Activated CD4-positive, alpha-beta T cell treated with anti-CD3 and anti-CD28 coated beads, Interleukin-2, Interleukin-4, amounts not matched to agents 100 ng/mL and 50 ng/mL, durations not matched to agents 16 hours and 8 hours (primary cell): ENCODE measurements at regions not wholly inside any gene's neighbourhood (a gene's known extent, or its start where the extent isn't known, plus 50 kb on each side); places are given as distances from the start of the nearest gene placed in this dataset.
"Not testable (repeated sequence)": the region's sequence is repeated elsewhere in the genome, so short reads cannot be mapped to it uniquely, and the experiment has no call there.

Experiments
- DNase-seq: peaks from one replicate; pipeline ENCODE4 v3.0.0-alpha.2; 2020; ENCODE audit warnings: low spot score

- no peak for DNase-seq
Measured at GRCh38 chr9:88596376-88596775, 61.4 kb downstream of the NXNL2 start.

- no peak for DNase-seq
Measured at GRCh38 chr9:88604836-88605511, 70.0 kb downstream of the NXNL2 start.

DNA sequence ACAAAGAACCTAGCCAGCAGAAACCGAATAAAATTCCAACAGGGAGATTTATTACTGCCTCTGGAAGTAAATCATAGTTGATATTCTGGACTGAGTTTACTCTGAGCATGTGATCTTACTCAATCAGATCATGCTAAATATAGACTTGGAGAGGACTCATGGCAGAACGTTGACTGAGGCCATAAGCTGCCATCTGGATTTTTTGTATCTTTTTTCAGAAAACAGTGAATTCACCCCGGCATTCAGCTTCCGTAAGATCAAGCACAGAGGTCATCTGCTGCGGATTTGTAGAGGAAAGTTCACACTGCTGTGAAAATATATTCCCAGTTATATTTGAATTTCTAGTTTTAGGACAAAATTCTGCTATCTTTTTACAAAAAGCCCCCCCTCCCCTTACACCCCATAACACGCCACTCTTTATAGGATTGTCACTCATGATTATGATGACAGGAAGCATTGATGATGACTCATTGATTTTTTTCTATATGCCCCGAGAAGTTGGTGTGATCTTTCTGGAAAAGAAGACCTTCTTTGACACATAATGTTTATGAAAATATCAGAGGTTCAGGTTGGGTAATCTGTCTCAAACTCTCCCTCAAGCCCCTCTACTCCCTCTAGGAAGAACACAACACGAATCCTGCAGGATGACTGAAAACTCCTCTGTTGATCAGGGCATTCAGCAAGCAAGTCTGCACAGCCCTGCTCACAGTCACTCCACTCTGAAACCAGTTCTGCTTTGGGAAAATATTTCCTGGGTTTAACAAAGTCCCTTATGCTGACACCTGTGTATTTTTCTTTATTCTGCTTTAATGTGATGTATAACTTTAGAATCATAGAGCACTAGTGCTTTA lies 70.8 kb downstream of the NXNL2 start:
- DNase-seq: no peak

- DNase-seq: no peak
Measured at GRCh38 chr9:88614359-88614758, 79.4 kb downstream of the NXNL2 start.

GRCh38 chr9:88623698-88624097 lies 88.7 kb downstream of the NXNL2 start:
- DNase-seq: no peak

- DNase-seq: no peak
Measured at GRCh38 chr9:88628114-88628513, 93.1 kb downstream of the NXNL2 start.

GRCh38 chr9:88628811-88629210 lies 93.8 kb downstream of the NXNL2 start:
- DNase-seq: no peak

DNA sequence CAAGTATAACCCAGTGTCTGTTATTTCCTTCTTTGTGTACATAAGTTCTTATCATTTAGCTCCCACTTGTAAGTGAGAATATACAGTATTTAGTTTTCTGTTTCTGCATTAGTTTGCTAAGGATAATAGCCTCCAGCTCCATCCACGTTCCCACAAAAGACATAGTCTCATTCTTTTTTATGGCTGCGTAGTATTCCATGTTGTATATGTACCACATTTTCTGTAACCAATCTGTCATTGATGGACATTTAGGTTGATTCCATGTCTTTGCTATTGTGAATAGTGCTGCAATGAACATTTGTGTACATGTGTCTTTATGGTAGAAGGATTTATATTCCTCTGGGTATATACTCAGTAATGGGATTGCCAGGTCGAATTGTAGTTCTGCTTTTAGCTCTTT lies 95.6 kb downstream of the NXNL2 start:
- DNase-seq: not testable (repeated sequence)

DNA sequence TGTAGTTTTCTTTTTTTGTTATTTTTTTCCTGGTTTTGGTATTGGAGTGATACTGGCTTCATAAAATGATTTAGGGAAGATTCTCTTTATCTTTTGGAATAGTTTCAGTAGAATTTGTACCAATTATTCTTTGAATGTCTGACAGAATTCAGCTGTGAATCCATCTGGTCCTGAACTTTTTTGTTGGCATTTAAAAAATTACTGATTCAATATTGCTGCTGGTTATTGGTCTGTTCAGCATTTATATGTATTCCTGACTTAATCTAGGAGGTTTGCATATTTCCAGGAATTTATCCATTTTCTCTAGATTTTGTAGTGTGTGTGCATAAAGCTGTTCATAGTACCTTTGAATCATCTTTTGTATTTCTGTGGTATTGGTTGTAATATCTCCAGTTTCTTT lies 100.2 kb downstream of the NXNL2 start:
- no peak for DNase-seq

DNA sequence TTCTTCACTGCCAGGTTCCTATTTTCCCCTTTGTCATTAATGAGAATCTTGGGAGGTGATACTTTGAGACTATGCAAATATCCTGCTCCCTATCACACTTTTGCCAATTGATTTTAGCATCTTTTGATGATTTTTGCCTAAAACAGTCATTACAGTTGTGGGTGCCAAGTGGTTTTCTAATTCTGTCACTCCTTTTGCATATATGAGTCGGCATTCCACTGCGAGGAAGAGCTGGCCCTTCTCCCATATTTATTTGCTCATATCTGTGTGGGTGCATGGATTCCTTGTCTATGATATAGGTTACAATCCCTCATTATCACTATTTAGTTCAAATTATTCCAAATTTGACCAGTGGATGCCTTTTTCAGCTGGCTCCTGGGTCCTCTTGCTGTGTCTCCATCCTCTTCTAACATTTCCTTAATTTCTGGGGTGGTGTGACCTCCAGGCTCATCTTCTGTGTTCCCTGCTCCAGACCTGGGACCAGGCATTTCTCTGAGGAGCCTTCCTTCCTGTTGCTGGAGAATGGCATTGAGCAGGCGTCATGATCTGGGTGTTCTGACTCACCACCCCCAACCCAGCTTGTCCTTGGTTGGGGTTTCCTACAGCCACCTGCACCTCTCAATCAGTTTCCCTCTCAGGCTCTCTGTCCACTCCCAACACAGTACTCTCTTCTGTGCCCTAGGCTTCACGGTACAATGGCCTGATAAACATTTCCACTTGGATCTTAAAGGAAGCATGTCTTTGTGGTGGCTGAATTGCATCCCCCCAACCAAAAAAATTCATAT lies 106.7 kb downstream of the NXNL2 start:
- DNase-seq: no peak

GRCh38 chr9:88642336-88642735 lies 107.4 kb downstream of the NXNL2 start:
- DNase-seq: no peak

DNA sequence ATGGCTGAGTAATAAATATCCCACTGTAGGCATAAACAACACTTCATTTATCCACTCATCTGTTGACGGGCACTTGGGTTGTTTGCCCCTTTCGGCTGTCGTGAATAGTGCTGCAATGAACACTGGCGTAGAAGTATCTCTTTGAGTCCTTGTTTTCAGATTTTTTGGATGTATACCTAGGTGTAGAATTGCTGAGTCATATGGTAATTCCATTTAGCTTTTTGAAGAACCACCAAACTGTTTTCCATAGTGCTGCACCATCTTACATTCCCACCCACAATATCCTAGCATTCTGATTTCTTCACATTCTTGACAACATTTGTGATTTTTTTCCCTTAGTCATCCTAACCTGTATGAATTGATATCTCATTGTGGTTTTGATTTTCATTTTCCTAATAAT lies 109.0 kb downstream of the NXNL2 start:
- no peak for DNase-seq

GRCh38 chr9:88645172-88645878 lies 110.3 kb downstream of the NXNL2 start:
- DNase-seq: no peak

- no peak for DNase-seq
Measured at GRCh38 chr9:88645879-88646199, 110.9 kb downstream of the NXNL2 start.

DNA sequence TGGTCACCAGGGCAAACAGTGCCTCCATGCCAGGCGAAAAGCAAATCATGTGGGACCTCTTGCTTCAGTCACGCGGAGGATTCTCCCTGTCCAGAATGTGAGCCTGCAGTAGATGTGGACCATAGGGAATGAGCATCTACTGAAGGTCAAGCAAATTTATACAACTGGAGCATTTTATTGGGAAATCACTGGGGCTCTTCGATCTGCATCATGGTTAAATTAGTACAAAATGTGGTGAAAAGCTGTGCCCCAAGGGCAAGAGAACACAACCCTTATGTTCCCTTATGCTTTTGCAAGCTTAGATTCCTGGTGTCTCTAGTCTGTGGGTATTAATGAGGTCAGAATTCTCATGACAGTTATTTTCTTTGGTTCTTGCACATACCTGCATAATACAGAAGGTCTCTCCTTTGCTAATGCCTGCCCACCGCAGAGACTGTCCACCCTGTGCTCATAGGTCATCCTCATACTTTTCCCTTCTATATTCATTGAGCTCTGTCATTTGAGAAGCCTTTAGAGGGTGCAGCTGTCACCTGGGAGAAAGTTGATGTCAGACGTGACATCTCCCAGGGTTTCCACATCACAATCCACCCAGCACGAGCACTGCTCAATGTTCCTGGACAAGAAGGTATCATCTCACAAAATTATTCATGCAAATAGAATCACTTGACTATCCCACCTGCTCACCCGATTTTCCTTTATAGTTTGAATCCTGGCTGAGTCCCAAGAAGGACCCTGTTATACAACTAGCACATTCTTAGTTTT lies 111.7 kb downstream of the NXNL2 start:
- DNase-seq: no peak

DNA sequence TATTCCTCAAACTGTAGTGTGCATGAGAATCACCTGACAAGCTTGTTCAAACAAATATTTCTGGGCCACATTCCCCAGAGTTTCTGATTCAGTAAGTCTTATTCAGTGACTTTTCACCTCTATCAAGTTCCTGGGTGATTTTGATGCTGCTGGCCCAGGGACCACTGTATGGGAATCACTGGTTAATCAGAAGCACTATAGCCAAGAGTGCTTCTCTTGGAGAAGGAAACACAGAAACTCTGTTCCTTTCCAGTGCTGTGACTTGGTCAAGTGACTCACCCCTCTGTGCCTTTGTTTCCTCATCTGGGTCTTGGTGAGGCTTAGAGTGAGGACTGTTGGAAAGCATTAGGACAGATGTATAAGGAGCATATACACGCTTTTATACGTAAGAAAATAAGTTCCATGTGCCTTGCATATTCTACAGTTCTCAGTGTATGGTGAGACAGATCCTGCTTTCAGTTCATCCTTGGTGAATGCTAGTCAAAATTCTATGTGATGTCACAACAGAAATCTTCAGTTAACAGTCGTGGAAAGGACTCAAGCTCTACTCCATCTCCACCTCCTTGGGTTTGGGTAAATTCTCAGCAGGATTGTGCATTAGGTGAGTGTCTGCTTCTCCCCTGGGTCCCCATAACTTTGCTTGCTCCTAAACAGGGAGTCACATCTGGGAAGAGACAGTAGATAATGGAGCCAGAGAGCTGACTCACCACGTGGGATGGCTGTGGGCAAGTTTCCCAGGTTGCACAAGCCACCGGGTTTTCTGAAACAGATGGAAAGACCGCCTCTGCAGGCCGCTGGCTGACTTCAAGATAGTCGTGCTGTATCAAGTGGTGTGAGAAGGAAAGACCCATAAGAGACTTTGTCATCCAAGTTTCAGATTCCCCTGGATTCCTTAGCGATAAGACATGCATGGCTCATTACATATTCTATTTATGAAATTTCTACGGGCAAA lies 117.0 kb downstream of the NXNL2 start:
- no peak for DNase-seq

DNA sequence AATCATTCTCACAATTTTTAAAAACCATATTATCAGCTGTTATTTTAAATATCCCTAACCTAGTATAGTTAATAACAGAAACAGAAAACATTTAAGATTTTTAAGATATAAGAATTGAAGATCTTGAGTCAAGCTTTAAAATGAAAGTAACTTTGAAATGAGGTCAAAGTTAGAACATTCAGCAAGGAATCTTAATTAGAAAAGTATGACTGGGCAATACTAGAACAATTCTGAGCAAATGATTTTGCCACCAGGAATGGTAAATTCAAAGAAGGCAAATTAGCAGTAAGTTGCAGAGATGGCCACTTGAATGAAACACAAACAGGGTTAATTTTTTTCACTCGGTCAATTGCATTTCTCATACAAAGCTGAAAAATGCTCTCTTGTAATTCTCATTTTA lies 117.9 kb downstream of the NXNL2 start:
- DNase-seq: no peak

- DNase-seq: no peak
Measured at GRCh38 chr9:88653406-88653805, 118.4 kb downstream of the NXNL2 start.

- DNase-seq: no peak
Measured at GRCh38 chr9:88653911-88654310, 118.9 kb downstream of the NXNL2 start.

DNA sequence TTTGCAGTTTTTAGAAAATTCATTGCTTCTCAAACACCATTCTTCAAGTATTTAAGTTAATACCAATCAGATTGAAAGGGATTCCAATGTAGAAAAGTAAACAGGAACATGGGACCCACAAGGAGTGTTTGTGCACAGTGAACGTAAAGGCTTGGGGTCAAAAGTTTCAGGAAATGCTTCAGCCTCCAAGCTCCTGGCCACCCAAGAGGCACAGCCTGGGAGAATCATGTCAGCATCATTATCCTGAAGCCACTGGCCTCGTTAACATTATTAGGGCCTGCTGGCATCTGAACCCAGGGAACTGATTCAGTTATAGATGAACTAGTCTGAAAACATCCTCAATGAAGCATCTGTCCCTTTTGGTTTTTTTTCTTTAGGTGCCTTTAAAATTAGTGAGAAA lies 122.9 kb downstream of the NXNL2 start:
- DNase-seq: no peak
